HG03039 (cell line): ENCODE measurements at regions not wholly inside any gene's neighbourhood (a gene's known extent, or its start where the extent isn't known, plus 50 kb on each side); places are given as distances from the start of the nearest gene placed in this dataset.

ENCODE experiments used
- ATAC-seq: cut with Tn5 transposase; IDR thresholded peaks from one replicate; pipeline ENCODE4 v1.9.1; 2021; ENCODE audit warnings: mild to moderate bottlenecking, moderate library complexity; ENCODE audit not compliant: unreplicated experiment

GRCh38 chr1:87852410-87853161 is 523.9 kb downstream of the LMO4 start:
- ATAC-seq = no peak

GRCh38 chr1:87853576-87854351 is 525.1 kb downstream of the LMO4 start:
- no peak for ATAC-seq

GRCh38 chr1:87863317-87863716 is 534.6 kb downstream of the LMO4 start:
- ATAC-seq = no peak

GRCh38 chr1:87864676-87865075 is 536.0 kb downstream of the LMO4 start:
- ATAC-seq = no peak

GRCh38 chr1:87866416-87866815 is 537.7 kb downstream of the LMO4 start:
- no peak for ATAC-seq

- ATAC-seq = no peak
Measured at GRCh38 chr1:87867626-87868025, 538.9 kb downstream of the LMO4 start.

GRCh38 chr1:87869567-87869966 is 540.9 kb downstream of the LMO4 start:
- ATAC-seq = no peak

GRCh38 chr1:87872189-87872588 is 543.5 kb downstream of the LMO4 start:
- peak; percentile 56 for ATAC-seq

- no peak for ATAC-seq
Measured at GRCh38 chr1:87872692-87873091, 544.0 kb downstream of the LMO4 start.

GRCh38 chr1:87878873-87879272 is 550.2 kb downstream of the LMO4 start:
- no peak for ATAC-seq

GRCh38 chr1:87880098-87880760 is 551.5 kb downstream of the LMO4 start:
- no peak for ATAC-seq

- no peak for ATAC-seq
Measured at GRCh38 chr1:87880764-87881163, 552.1 kb downstream of the LMO4 start.

GRCh38 chr1:87883906-87884305 is 555.2 kb downstream of the LMO4 start:
- ATAC-seq = no peak

- ATAC-seq = no peak
Measured at GRCh38 chr1:87884581-87884980, 555.9 kb downstream of the LMO4 start.

GRCh38 chr1:87885278-87886025 is 556.8 kb downstream of the LMO4 start:
- ATAC-seq = no peak

- ATAC-seq = no peak
Measured at GRCh38 chr1:87887100-87887499, 558.4 kb downstream of the LMO4 start.

- no peak for ATAC-seq
Measured at GRCh38 chr1:87888446-87888845, 559.8 kb downstream of the LMO4 start.

GRCh38 chr1:87894062-87894461 is 565.4 kb downstream of the LMO4 start:
- no peak for ATAC-seq

GRCh38 chr1:87897481-87897880 is 568.8 kb downstream of the LMO4 start:
- ATAC-seq = no peak

GRCh38 chr1:87898431-87898830 is 569.8 kb downstream of the LMO4 start:
- ATAC-seq = no peak

- ATAC-seq = no peak
Measured at GRCh38 chr1:87899017-87899416, 570.3 kb downstream of the LMO4 start.
